ENCODE measurements at regions not wholly inside any gene's neighbourhood (a gene's known extent, or its start where the extent isn't known, plus 50 kb on each side); places are given as distances from the start of the nearest gene placed in this dataset.

DNA sequence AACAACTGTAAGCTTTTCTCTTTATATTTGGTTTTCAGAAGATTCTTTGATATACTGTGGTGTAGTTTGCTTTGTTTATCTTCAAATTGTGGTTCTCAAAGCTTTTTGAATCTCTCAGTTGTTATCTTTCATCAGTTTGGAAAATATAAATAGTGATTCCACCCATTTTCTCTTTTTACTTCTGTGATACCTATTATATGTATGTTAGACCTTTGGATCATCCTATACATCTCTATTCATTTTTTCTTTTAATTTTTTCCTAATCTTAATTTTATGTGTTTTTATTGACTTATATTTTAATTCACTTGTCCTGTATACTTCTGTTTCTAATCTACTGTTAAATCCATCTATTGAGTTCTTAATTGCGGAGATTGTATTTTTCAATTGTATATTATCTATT lies 160.7 kb upstream of the COL8A1 start:
- DNase-seq (ENCODE audit: low read depth) = no peak
- H3K4me3 ChIP-seq (ENCODE audit: low read depth, low read length) = no peak overlapping the region
- no peak for TF ChIP-seq CTCF (IDR thresholded peaks at IDR 0.05; ENCODE audit: control insufficient read depth, extremely low read depth, insufficient read depth)

DNA sequence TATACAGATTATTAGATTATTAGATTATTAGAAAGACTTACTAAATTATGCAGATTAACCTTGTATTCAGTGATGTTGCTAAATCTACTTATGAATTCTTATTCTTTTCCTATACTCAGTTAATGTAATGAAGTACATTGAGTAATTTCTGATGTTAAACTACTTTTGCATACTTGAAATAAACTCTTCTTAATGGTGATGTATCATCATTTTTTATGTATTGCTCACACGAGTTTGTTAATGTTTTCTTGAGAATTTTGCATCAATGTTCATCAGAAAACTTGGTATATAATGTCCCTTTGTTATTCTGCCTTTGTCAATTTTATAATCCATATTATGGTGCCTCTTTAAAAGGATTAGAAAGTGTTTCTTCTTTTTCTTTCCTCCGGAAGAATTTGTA lies 163.2 kb upstream of the COL8A1 start:
- no peak overlapping the region for H3K4me3 ChIP-seq (ENCODE audit: low read depth, low read length)
- no peak for TF ChIP-seq CTCF (IDR thresholded peaks at IDR 0.05; ENCODE audit: control insufficient read depth, extremely low read depth, insufficient read depth)
- no peak for DNase-seq (ENCODE audit: low read depth)

DNA sequence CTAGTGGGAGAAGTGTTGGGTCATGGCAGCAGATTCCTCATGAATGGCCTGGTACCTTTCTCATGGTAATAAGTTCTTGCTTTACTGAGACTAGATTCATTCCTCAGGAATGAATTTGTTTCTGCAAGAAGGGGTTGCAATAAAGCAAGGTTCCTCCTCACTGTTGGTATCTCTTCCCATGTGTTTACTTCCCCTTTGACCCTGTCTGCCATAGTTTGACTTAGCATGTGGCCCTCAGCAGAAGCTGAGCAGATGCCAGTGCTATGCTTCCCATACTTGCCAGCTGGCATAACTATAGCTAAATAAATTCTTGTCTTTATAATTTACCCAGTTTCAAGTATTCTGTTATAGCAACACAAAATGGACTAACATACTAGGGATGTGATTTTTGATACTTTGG lies 163.6 kb upstream of the COL8A1 start:
- TF ChIP-seq CTCF (IDR thresholded peaks at IDR 0.05; ENCODE audit: control insufficient read depth, extremely low read depth, insufficient read depth) = no peak
- DNase-seq (ENCODE audit: low read depth) = no peak
- no peak overlapping the region for H3K4me3 ChIP-seq (ENCODE audit: low read depth, low read length)

GRCh38 chr3:99473321-99473751 lies 165.1 kb upstream of the COL8A1 start:
- H3K4me3 ChIP-seq (ENCODE audit: low read depth, low read length) = no peak overlapping the region
- TF ChIP-seq CTCF (IDR thresholded peaks at IDR 0.05; ENCODE audit: control insufficient read depth, extremely low read depth, insufficient read depth) = no peak
- DNase-seq (ENCODE audit: low read depth) = no peak

GRCh38 chr3:99472385-99472784 lies 166.0 kb upstream of the COL8A1 start:
- no peak for TF ChIP-seq CTCF (IDR thresholded peaks at IDR 0.05; ENCODE audit: control insufficient read depth, extremely low read depth, insufficient read depth)
- H3K4me3 ChIP-seq (ENCODE audit: low read depth, low read length) = no peak overlapping the region
- no peak for DNase-seq (ENCODE audit: low read depth)

- H3K4me3 ChIP-seq (ENCODE audit: low read depth, low read length) = no peak overlapping the region
- no peak for DNase-seq (ENCODE audit: low read depth)
- TF ChIP-seq CTCF (IDR thresholded peaks at IDR 0.05; ENCODE audit: control insufficient read depth, extremely low read depth, insufficient read depth) = no peak
Measured at GRCh38 chr3:99471353-99472323, 166.8 kb upstream of the COL8A1 start.

Data from LNCaP clone FGC (cell line).